ENCODE measurements at regions not wholly inside any gene's neighbourhood (a gene's known extent, or its start where the extent isn't known, plus 50 kb on each side); places are given as distances from the start of the nearest gene placed in this dataset.

DNA sequence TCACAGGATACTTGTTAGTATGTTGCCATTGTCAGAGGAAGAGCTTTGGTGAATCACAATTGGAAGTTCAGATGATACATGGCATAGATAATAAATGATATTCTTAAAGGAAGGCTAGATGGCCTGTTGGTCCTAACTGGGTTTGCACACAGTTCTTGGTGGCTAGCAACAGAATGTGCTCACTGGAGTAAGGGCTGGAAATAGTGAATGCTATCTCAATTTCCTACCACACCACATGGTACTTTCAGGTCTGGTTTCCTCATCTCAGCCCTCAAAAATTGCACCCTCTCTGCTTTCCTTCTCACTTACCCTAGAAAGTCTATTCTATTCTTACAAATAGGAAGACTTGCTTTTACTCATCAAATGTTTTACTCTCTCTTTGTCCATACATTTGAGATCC is 622.5 kb downstream of the ANKRD7 start:
- TF ChIP-seq, protein P1, sequence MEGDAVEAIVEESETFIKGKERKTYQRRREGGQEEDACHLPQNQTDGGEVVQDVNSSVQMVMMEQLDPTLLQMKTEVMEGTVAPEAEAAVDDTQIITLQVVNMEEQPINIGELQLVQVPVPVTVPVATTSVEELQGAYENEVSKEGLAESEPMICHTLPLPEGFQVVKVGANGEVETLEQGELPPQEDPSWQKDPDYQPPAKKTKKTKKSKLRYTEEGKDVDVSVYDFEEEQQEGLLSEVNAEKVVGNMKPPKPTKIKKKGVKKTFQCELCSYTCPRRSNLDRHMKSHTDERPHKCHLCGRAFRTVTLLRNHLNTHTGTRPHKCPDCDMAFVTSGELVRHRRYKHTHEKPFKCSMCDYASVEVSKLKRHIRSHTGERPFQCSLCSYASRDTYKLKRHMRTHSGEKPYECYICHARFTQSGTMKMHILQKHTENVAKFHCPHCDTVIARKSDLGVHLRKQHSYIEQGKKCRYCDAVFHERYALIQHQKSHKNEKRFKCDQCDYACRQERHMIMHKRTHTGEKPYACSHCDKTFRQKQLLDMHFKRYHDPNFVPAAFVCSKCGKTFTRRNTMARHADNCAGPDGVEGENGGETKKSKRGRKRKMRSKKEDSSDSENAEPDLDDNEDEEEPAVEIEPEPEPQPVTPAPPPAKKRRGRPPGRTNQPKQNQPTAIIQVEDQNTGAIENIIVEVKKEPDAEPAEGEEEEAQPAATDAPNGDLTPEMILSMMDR (IDR thresholded peaks at IDR 0.05; ENCODE audit: insufficient read depth, low read depth, low read length) = no peak
- TF ChIP-seq EZH2 (IDR thresholded peaks at IDR 0.05; ENCODE audit: insufficient read depth, low read length) = no peak

Data from astrocyte (in vitro differentiated cells and primary cell).